ENCODE measurements at regions not wholly inside any gene's neighbourhood (a gene's known extent, or its start where the extent isn't known, plus 50 kb on each side); places are given as distances from the start of the nearest gene placed in this dataset.
A peak's percentile ranks its signal among the peaks of the same experiment; 100 is the strongest.

- WGBS, 2 experiments (ENCODE audit: insufficient coverage in 2 of 2), result 100% methylated on average over 1 of the region's 2 CpGs
- H3K4me3 ChIP-seq (ENCODE audit: extremely low read depth, insufficient read depth, low read length, poor library complexity, severe bottlenecking), result no peak overlapping the region
These were observed 257.1 kb downstream of the ADAMTS20 start for GRCh38 chr12:43294916-43295315.

GRCh38 chr12:43294147-43294546 is 257.9 kb downstream of the ADAMTS20 start:
- H3K4me1 ChIP-seq (ENCODE audit: control insufficient read depth, insufficient read depth, low read length, poor library complexity, severe bottlenecking), result peaks cover 10% of the 10 kb centered on the region
- H3K9me3 ChIP-seq (ENCODE audit: control insufficient read depth, low read length), result no peaks in the 10 kb centered on the region
- H3K4me3 ChIP-seq (ENCODE audit: extremely low read depth, insufficient read depth, low read length, poor library complexity, severe bottlenecking), result no peak overlapping the region
- no peaks in the 10 kb centered on the region for H3K36me3 ChIP-seq (ENCODE audit: control insufficient read depth, insufficient read depth, low read length)
- H3K27ac ChIP-seq (ENCODE audit: low read depth, low read length, severe bottlenecking), result no peak overlapping the region
- WGBS, 2 experiments (ENCODE audit: insufficient coverage in 2 of 2), result no CpG with 5 or more reads among the region's 4 CpGs

More at GRCh38 chr12:43294916-43295315, 257.1 kb downstream of the ADAMTS20 start:
- Histone ChIP-seq H3K9me3 (ENCODE audit: control insufficient read depth, low read length) (no peaks in the 10 kb centered on the region), H3K27ac (ENCODE audit: low read depth, low read length, severe bottlenecking) (no peak overlapping the region), H3K4me1 (ENCODE audit: control insufficient read depth, insufficient read depth, low read length, poor library complexity, severe bottlenecking) (peaks cover 10% of the 10 kb centered on the region), H3K36me3 (ENCODE audit: control insufficient read depth, insufficient read depth, low read length) (no peaks in the 10 kb centered on the region)

GRCh38 chr12:43293396-43293795 is 258.6 kb downstream of the ADAMTS20 start:
- H3K4me3 ChIP-seq (ENCODE audit: extremely low read depth, insufficient read depth, low read length, poor library complexity, severe bottlenecking), result no peak overlapping the region
- 83% methylated on average over 1 of the region's 3 CpGs; no CpG with 5 or more reads in 1 of the 2 experiments for WGBS, 2 experiments (ENCODE audit: insufficient coverage in 2 of 2)
- H3K36me3 ChIP-seq (ENCODE audit: control insufficient read depth, insufficient read depth, low read length), result no peaks in the 10 kb centered on the region
- H3K27ac ChIP-seq (ENCODE audit: low read depth, low read length, severe bottlenecking), result peak overlapping the region; percentile 3
- peaks cover 15% of the 10 kb centered on the region for H3K4me1 ChIP-seq (ENCODE audit: control insufficient read depth, insufficient read depth, low read length, poor library complexity, severe bottlenecking)
- H3K9me3 ChIP-seq (ENCODE audit: control insufficient read depth, low read length), result no peaks in the 10 kb centered on the region

GRCh38 chr12:43292699-43293098 is 259.3 kb downstream of the ADAMTS20 start:
- WGBS, 2 experiments (ENCODE audit: insufficient coverage in 2 of 2), result 77 to 83% methylated on average over 1 of the region's 2 CpGs
- no peak overlapping the region for H3K4me3 ChIP-seq (ENCODE audit: extremely low read depth, insufficient read depth, low read length, poor library complexity, severe bottlenecking)
- H3K9me3 ChIP-seq (ENCODE audit: control insufficient read depth, low read length), result no peaks in the 10 kb centered on the region
- no peaks in the 10 kb centered on the region for H3K36me3 ChIP-seq (ENCODE audit: control insufficient read depth, insufficient read depth, low read length)
- H3K4me1 ChIP-seq (ENCODE audit: control insufficient read depth, insufficient read depth, low read length, poor library complexity, severe bottlenecking), result peaks cover 18% of the 10 kb centered on the region
- peak overlapping the region; percentile 51 for H3K27ac ChIP-seq (ENCODE audit: low read depth, low read length, severe bottlenecking)

- Histone ChIP-seq H3K4me1 (ENCODE audit: control insufficient read depth, insufficient read depth, low read length, poor library complexity, severe bottlenecking) (peaks cover 22% of the 10 kb centered on the region), H3K27ac (ENCODE audit: low read depth, low read length, severe bottlenecking) (no peak overlapping the region), H3K9me3 (ENCODE audit: control insufficient read depth, low read length) (no peaks in the 10 kb centered on the region), H3K36me3 (ENCODE audit: control insufficient read depth, insufficient read depth, low read length) (no peaks in the 10 kb centered on the region), H3K4me3 (ENCODE audit: extremely low read depth, insufficient read depth, low read length, poor library complexity, severe bottlenecking) (no peak overlapping the region)
- 67 to 80% methylated on average over 1 of the region's 3 CpGs for WGBS, 2 experiments (ENCODE audit: insufficient coverage in 2 of 2)
These were observed 260.5 kb downstream of the ADAMTS20 start for GRCh38 chr12:43291516-43291915.

GRCh38 chr12:43290836-43291235 is 261.2 kb downstream of the ADAMTS20 start:
- 100% methylated on average over 1 of the region's 2 CpGs; no CpG with 5 or more reads in 1 of the 2 experiments for WGBS, 2 experiments (ENCODE audit: insufficient coverage in 2 of 2)
- H3K4me1 ChIP-seq (ENCODE audit: control insufficient read depth, insufficient read depth, low read length, poor library complexity, severe bottlenecking), result peaks cover 22% of the 10 kb centered on the region
- no peak overlapping the region for H3K4me3 ChIP-seq (ENCODE audit: extremely low read depth, insufficient read depth, low read length, poor library complexity, severe bottlenecking)
- no peaks in the 10 kb centered on the region for H3K36me3 ChIP-seq (ENCODE audit: control insufficient read depth, insufficient read depth, low read length)
- no peak overlapping the region for H3K27ac ChIP-seq (ENCODE audit: low read depth, low read length, severe bottlenecking)
- H3K9me3 ChIP-seq (ENCODE audit: control insufficient read depth, low read length), result no peaks in the 10 kb centered on the region

GRCh38 chr12:43289426-43289801 is 262.6 kb downstream of the ADAMTS20 start:
- no peak overlapping the region for H3K27ac ChIP-seq (ENCODE audit: low read depth, low read length, severe bottlenecking)
- H3K4me1 ChIP-seq (ENCODE audit: control insufficient read depth, insufficient read depth, low read length, poor library complexity, severe bottlenecking), result peaks cover 28% of the 10 kb centered on the region
- H3K4me3 ChIP-seq (ENCODE audit: extremely low read depth, insufficient read depth, low read length, poor library complexity, severe bottlenecking), result no peak overlapping the region
- WGBS, 2 experiments (ENCODE audit: insufficient coverage in 2 of 2), result 92 to 100% methylated on average over 2 to 5 of the region's 5 CpGs
- H3K9me3 ChIP-seq (ENCODE audit: control insufficient read depth, low read length), result no peaks in the 10 kb centered on the region
- no peaks in the 10 kb centered on the region for H3K36me3 ChIP-seq (ENCODE audit: control insufficient read depth, insufficient read depth, low read length)

GRCh38 chr12:43288671-43289425 is 263.2 kb downstream of the ADAMTS20 start:
- Histone ChIP-seq H3K36me3 (ENCODE audit: control insufficient read depth, insufficient read depth, low read length) (no peaks in the 10 kb centered on the region), H3K27ac (ENCODE audit: low read depth, low read length, severe bottlenecking) (peak overlapping the region; percentile 30), H3K9me3 (ENCODE audit: control insufficient read depth, low read length) (no peaks in the 10 kb centered on the region), H3K4me3 (ENCODE audit: extremely low read depth, insufficient read depth, low read length, poor library complexity, severe bottlenecking) (no peak overlapping the region), H3K4me1 (ENCODE audit: control insufficient read depth, insufficient read depth, low read length, poor library complexity, severe bottlenecking) (peaks cover 28% of the 10 kb centered on the region)
- WGBS, 2 experiments (ENCODE audit: insufficient coverage in 2 of 2), result 86 to 94% methylated on average over 7 to 9 of the region's 15 CpGs

GRCh38 chr12:43287706-43288383 is 264.2 kb downstream of the ADAMTS20 start:
- Histone ChIP-seq H3K9me3 (ENCODE audit: control insufficient read depth, low read length) (no peaks in the 10 kb centered on the region), H3K4me1 (ENCODE audit: control insufficient read depth, insufficient read depth, low read length, poor library complexity, severe bottlenecking) (peaks cover 25% of the 10 kb centered on the region), H3K27ac (ENCODE audit: low read depth, low read length, severe bottlenecking) (peak overlapping the region; percentile 43), H3K4me3 (ENCODE audit: extremely low read depth, insufficient read depth, low read length, poor library complexity, severe bottlenecking) (no peak overlapping the region), H3K36me3 (ENCODE audit: control insufficient read depth, insufficient read depth, low read length) (no peaks in the 10 kb centered on the region)
- 72 to 79% methylated on average over 3 to 5 of the region's 12 CpGs for WGBS, 2 experiments (ENCODE audit: insufficient coverage in 2 of 2)

- Histone ChIP-seq H3K27ac (ENCODE audit: low read depth, low read length, severe bottlenecking) (no peak overlapping the region), H3K4me3 (ENCODE audit: extremely low read depth, insufficient read depth, low read length, poor library complexity, severe bottlenecking) (no peak overlapping the region), H3K36me3 (ENCODE audit: control insufficient read depth, insufficient read depth, low read length) (no peaks in the 10 kb centered on the region), H3K9me3 (ENCODE audit: control insufficient read depth, low read length) (no peaks in the 10 kb centered on the region), H3K4me1 (ENCODE audit: control insufficient read depth, insufficient read depth, low read length, poor library complexity, severe bottlenecking) (peaks cover 22% of the 10 kb centered on the region)
- WGBS, 2 experiments (ENCODE audit: insufficient coverage in 2 of 2), result no CpG with 5 or more reads among the region's 2 CpGs
These were observed 265.0 kb downstream of the ADAMTS20 start for GRCh38 chr12:43286986-43287385.

GRCh38 chr12:43285159-43285598 is 266.8 kb downstream of the ADAMTS20 start:
- Histone ChIP-seq H3K4me3 (ENCODE audit: extremely low read depth, insufficient read depth, low read length, poor library complexity, severe bottlenecking) (no peak overlapping the region), H3K36me3 (ENCODE audit: control insufficient read depth, insufficient read depth, low read length) (no peaks in the 10 kb centered on the region), H3K4me1 (ENCODE audit: control insufficient read depth, insufficient read depth, low read length, poor library complexity, severe bottlenecking) (peaks cover 18% of the 10 kb centered on the region), H3K27ac (ENCODE audit: low read depth, low read length, severe bottlenecking) (no peak overlapping the region), H3K9me3 (ENCODE audit: control insufficient read depth, low read length) (no peaks in the 10 kb centered on the region)
- WGBS, 2 experiments (ENCODE audit: insufficient coverage in 2 of 2), result 96 to 100% methylated on average over 1 to 2 of the region's 4 CpGs

All from mesodermal cell (in vitro differentiated cells).